CD4-positive, alpha-beta T cell treated with Interleukin-6 for 4 hours (primary cell): ENCODE measurements at regions not wholly inside any gene's neighbourhood (a gene's known extent, or its start where the extent isn't known, plus 50 kb on each side); places are given as distances from the start of the nearest gene placed in this dataset.
"Not testable (repeated sequence)": the region's sequence is repeated elsewhere in the genome, so short reads cannot be mapped to it uniquely, and the experiment has no call there.

Source experiments
- DNase-seq: peaks from one replicate; pipeline ENCODE4 v3.0.0-alpha.2; 2020; ENCODE audit warnings: mixed read lengths

DNA sequence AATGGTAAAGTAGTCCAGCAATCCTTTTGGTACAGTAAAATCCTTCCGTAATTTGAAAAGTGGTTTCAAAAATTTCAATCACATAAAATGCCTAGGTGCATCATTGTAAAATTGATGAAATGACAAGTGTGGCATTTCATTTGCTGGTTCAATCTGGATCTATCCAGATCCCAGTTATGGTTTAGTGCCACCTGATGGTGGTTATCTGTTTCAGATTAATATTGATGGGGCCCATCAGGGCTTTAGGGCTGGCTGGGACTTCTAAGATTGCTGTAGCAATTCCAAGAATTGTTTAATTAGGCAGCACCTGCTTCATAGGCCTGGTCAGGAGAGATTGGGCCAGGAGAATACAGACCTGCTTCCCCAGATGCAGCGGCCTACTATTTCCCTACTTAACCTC lies 55.5 kb upstream of the PIK3C3 start:
- no peak for DNase-seq

- DNase-seq, result no peak
Measured at GRCh38 chr18:41893432-41893831, 61.6 kb upstream of the PIK3C3 start.

- no peak for DNase-seq
Measured at GRCh38 chr18:41887100-41887499, 67.9 kb upstream of the PIK3C3 start.

GRCh38 chr18:41886126-41886807 lies 68.8 kb upstream of the PIK3C3 start:
- no peak for DNase-seq

- no peak for DNase-seq
Measured at GRCh38 chr18:41881285-41881684, 73.7 kb upstream of the PIK3C3 start.

GRCh38 chr18:41879256-41879655 lies 75.8 kb upstream of the PIK3C3 start:
- DNase-seq, result no peak

GRCh38 chr18:41875094-41875780 lies 79.8 kb upstream of the PIK3C3 start:
- DNase-seq, result no peak

DNA sequence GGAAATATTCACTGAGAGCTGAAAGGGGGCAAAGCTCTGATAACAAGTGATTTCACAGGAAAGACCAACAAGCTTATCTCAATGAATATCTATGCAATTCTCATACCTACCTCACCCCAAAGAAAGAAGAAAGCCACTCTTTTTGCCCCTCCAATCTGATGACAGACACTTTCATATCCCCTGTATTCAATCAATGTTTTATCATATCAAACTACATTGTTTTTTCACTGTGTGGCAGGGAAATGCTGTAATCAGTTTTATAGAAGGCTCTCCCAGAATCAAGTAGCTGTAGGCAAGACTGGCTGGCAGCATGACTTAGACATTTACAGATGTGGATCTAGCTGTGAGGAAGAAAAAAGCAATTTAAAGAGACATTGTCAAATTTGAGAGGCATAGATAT lies 81.3 kb upstream of the PIK3C3 start:
- no peak for DNase-seq

GRCh38 chr18:41872206-41872605 lies 82.8 kb upstream of the PIK3C3 start:
- DNase-seq, result no peak

DNA sequence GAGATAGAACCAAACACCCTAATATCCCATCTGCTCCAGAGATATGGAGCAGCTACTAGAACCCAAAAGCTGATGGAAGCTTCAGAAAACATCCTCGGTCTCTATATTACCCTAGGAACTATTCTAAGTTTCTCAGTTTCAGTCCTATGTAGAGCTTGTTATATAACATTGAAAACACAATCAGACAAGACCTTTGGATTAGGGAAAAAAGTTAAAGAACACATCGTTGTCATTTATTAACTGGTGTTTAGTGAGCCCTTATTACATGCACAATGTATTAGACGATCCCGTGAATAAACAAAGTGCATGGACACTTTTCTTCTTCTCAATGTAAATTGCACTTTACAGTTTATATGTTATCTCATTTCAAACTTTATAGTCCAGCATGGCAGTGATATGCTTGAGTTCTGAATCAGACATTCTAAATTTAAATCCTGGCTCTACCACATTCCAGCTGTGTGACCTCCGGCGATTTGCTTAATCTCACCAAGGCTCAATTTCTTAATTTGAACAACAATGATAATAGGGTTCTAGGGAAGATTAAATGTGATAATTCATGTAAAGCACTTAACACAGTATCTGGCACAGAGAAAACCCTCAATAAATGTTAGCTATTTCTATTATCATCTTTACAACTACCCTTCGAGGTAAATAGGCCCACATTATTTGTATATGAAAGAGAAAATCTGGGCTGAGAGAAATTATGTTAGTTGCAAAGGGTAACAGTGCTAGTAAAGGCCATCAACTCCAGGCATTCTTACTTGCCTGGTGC lies 83.6 kb upstream of the PIK3C3 start:
- DNase-seq, result no peak

DNA sequence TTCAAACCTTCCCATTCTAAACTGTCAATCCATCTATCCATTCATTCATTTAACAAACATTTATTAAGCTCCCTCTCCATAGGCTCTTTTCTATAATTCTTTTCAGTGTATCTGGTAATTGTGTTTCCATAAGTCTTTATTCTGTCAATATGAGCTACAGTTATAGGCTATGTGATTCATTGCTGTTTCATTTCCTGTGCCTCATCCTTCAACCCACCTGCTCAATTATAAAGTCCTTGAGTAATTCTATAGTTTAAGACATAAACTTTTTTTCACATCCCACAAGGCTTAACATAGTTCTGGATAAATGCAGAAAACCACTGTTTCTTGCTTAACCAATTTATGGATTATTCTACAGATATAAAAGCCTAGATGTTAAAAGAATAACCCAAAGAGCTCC lies 84.2 kb upstream of the PIK3C3 start:
- DNase-seq, result no peak

GRCh38 chr18:41870191-41870590 lies 84.8 kb upstream of the PIK3C3 start:
- no peak for DNase-seq

- DNase-seq, result not testable (repeated sequence)
Measured at GRCh38 chr18:41865796-41866195, 89.2 kb upstream of the PIK3C3 start.

- DNase-seq, result no peak
Measured at GRCh38 chr18:41864216-41864615, 90.8 kb upstream of the PIK3C3 start.

DNA sequence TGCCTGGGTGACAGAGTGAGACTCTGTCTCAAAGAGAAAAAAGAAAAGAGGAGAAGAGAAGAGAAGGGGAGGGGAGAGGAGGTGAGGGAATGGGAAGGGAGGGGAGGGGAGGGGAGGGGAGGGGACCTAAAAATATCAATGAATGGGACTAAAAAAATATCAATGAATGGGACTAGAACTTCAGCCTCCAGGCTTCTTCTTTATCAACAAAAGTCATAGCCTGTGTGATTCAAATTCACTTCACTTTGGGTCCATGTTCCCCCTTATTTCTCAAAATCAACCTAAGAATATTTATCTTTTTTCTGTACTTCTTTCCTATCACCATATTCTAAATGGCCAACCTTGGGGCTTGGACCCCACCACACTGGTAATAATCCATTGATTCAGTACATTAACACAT lies 92.1 kb upstream of the PIK3C3 start:
- no peak for DNase-seq

GRCh38 chr18:41860987-41861386 lies 94.0 kb upstream of the PIK3C3 start:
- DNase-seq, result no peak

GRCh38 chr18:41858761-41859555 lies 96.1 kb upstream of the PIK3C3 start:
- no peak for DNase-seq

DNA sequence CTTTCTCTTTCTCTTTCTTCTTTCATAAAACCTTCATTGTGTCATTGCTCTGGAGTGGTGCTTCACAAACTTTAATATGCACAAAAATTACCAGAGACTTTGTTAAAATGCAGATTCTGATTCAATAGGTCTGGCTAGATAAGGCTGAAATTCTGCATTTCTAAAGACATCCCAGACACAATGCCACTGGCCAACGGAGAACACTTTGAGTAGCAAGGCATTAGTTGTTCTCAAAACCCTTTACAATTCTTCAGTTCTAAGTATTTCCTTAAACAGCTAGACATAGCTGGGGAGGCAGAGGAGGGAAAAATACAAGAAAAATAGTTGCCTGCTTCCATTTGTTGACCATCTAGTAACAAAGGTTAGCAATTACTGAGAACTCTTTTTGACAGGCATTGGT lies 101.8 kb upstream of the PIK3C3 start:
- no peak for DNase-seq

DNA sequence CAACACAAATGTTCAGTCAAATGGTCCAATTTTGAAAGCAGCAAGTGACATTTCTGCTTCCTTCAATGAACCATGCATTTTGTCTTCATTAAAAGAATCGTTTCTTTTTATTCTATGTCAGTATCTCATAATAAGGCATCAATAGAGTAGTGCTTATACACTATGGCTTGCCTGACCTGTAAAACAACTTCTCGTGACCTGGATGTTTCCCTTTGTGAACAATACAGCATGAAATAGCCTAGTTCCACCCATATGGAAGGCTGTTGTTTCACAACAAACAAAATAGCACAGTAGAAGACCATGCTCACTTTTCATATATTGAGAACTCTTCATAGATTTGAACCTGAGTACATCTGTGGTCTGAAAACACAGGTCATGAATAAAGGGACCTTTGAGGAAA lies 104.3 kb upstream of the PIK3C3 start:
- no peak for DNase-seq

- no peak for DNase-seq
Measured at GRCh38 chr18:41849632-41850031, 105.4 kb upstream of the PIK3C3 start.

DNA sequence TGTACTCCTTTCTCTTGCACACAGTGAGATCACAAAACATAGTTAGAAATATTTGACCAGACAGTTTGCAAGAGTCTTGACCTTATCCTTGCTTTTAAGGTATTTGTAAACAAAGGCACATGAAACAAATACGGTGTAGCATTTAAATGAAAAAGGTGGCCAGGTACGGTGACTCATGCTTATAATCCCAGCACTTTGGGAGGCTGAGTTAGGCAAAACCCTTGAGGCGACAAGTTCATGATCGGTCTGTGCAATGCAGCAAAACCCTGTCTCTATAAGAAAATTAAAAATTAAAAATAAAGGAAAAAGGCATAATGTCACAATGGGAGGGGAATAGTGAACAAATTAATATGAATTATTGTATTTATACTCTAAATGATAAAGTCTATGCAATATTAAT lies 109.5 kb upstream of the PIK3C3 start:
- DNase-seq, result no peak

- no peak for DNase-seq
Measured at GRCh38 chr18:41842886-41843285, 112.1 kb upstream of the PIK3C3 start.
